NCI-H146 (cell line): ENCODE measurements at regions not wholly inside any gene's neighbourhood (a gene's known extent, or its start where the extent isn't known, plus 50 kb on each side); places are given as distances from the start of the nearest gene placed in this dataset.
"Not testable (repeated sequence)": the region's sequence is repeated elsewhere in the genome, so short reads cannot be mapped to it uniquely, and the experiment has no call there.

Source experiments
- DNase-seq: peaks from one replicate; lab custom pipeline; 2025; lab: John Stamatoyannopoulos, UW

GRCh38 chrX:41003506-41004270 lies 81.6 kb upstream of the USP9X start:
- DNase-seq: no peak

- DNase-seq: no peak
These were observed 79.7 kb upstream of the USP9X start for GRCh38 chrX:41005445-41005992.

- peak; percentile 23 for DNase-seq
These were observed 75.1 kb upstream of the USP9X start for GRCh38 chrX:41009850-41010846.

- no peak for DNase-seq
These were observed 70.4 kb upstream of the USP9X start for GRCh38 chrX:41014776-41015360.

GRCh38 chrX:41017785-41018184 lies 67.5 kb upstream of the USP9X start:
- not testable (repeated sequence) for DNase-seq

GRCh38 chrX:41018391-41019040 lies 66.7 kb upstream of the USP9X start:
- not testable (repeated sequence) for DNase-seq

- no peak for DNase-seq
These were observed 66.2 kb upstream of the USP9X start for GRCh38 chrX:41019041-41019392.

- no peak for DNase-seq
These were observed 62.7 kb upstream of the USP9X start for GRCh38 chrX:41022566-41022965.

GRCh38 chrX:41023098-41023497 lies 62.1 kb upstream of the USP9X start:
- DNase-seq: no peak

GRCh38 chrX:41024335-41024734 lies 60.9 kb upstream of the USP9X start:
- DNase-seq: not testable (repeated sequence)

GRCh38 chrX:41024755-41025154 lies 60.5 kb upstream of the USP9X start:
- no peak for DNase-seq

- no peak for DNase-seq
These were observed 59.1 kb upstream of the USP9X start for GRCh38 chrX:41025926-41026701.

- peak; percentile 3 for DNase-seq
These were observed 58.6 kb upstream of the USP9X start for GRCh38 chrX:41026702-41027078.

GRCh38 chrX:41029332-41029731 lies 55.9 kb upstream of the USP9X start:
- DNase-seq: no peak

GRCh38 chrX:41031256-41031967 lies 53.8 kb upstream of the USP9X start:
- DNase-seq: peak; percentile 34

GRCh38 chrX:41033299-41033698 lies 51.9 kb upstream of the USP9X start:
- DNase-seq: no peak

GRCh38 chrX:41034902-41035301 lies 50.3 kb upstream of the USP9X start:
- DNase-seq: not testable (repeated sequence)
